ENCODE measurements at regions not wholly inside any gene's neighbourhood (a gene's known extent, or its start where the extent isn't known, plus 50 kb on each side); places are given as distances from the start of the nearest gene placed in this dataset.

DNA sequence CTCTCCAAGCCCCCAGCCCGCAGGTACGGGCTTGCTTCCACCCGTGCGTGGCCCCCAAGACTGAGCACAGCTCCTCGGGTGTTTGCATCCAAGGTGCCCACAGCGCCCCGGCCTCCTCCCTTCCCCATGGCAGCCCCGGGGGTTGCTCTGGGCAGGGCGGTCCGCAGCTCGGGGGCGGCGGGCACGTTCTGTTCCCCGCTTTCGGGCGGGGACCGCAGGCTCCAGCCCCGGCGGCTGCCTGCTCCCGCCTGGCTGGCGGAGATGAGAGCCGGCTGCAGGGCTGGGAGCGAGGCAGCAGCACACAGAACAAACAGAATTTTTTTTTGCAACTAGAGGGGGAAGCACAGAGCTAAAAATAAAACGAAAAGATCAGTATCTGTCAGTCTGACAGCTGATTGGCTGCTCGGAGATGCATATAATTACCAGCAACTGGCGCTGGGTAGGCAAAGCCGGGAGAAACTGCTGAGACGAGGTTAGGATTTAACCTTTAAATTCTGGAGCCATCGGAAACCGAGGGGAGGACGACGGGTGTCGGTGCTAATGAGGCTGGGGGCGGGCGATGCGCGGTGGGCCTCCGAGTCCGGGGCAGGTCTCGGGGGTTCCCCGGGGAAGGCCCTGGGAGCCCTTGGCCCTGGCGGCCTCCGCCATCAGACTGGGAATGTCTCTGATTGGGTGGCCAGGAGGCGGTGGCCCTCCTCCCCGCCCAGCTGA is 142.7 kb upstream of the IER5L start:
- TF ChIP-seq, protein P1, sequence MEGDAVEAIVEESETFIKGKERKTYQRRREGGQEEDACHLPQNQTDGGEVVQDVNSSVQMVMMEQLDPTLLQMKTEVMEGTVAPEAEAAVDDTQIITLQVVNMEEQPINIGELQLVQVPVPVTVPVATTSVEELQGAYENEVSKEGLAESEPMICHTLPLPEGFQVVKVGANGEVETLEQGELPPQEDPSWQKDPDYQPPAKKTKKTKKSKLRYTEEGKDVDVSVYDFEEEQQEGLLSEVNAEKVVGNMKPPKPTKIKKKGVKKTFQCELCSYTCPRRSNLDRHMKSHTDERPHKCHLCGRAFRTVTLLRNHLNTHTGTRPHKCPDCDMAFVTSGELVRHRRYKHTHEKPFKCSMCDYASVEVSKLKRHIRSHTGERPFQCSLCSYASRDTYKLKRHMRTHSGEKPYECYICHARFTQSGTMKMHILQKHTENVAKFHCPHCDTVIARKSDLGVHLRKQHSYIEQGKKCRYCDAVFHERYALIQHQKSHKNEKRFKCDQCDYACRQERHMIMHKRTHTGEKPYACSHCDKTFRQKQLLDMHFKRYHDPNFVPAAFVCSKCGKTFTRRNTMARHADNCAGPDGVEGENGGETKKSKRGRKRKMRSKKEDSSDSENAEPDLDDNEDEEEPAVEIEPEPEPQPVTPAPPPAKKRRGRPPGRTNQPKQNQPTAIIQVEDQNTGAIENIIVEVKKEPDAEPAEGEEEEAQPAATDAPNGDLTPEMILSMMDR (IDR thresholded peaks at IDR 0.05; ENCODE audit: borderline replicate concordance, insufficient read depth, low read depth, low read length) = no peak
- H3K4me3 ChIP-seq (ENCODE audit: low read depth, low read length) = peak overlapping the region; percentile 37

DNA sequence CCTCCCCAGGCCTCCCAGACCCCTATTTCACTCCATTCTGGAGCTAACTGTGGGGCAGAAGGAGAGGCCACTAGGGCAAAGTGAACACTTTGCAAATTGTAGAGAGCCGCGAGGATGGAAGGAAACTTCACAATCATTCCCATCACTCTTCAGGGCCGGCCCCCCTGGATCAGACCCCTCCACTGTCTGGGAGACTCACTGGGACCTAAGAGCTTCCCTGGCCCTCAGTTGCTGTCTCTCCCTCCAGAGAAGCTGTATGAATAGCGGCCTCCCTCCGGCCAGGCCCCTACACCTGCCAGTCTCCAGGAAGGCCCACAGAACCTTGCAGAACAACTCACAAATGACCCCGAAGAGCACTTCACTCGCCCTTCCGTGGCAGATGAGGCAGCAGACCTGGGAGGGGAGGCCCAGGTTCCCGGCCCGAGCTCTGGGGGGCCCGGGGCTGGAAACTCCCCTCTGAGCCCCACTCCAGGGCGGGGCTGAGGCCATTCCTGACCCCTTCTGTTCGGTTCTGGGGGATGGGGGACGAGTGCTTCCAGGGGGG is 141.9 kb upstream of the IER5L start:
- TF ChIP-seq, protein P1 (IDR thresholded peaks at IDR 0.05; ENCODE audit: borderline replicate concordance, insufficient read depth, low read depth, low read length) = no peak
- peak overlapping the region; percentile 37 for H3K4me3 ChIP-seq (ENCODE audit: low read depth, low read length)

GRCh38 chr9:129319076-129319937 is 141.2 kb upstream of the IER5L start:
- H3K4me3 ChIP-seq (ENCODE audit: low read depth, low read length) = no peak overlapping the region
- TF ChIP-seq, protein P1 (IDR thresholded peaks at IDR 0.05; ENCODE audit: borderline replicate concordance, insufficient read depth, low read depth, low read length) = no peak

- no peak overlapping the region for H3K4me3 ChIP-seq (ENCODE audit: low read depth, low read length)
- TF ChIP-seq, protein P1 (IDR thresholded peaks at IDR 0.05; ENCODE audit: borderline replicate concordance, insufficient read depth, low read depth, low read length) = no peak
These were observed 140.3 kb upstream of the IER5L start for GRCh38 chr9:129318121-129319075.

DNA sequence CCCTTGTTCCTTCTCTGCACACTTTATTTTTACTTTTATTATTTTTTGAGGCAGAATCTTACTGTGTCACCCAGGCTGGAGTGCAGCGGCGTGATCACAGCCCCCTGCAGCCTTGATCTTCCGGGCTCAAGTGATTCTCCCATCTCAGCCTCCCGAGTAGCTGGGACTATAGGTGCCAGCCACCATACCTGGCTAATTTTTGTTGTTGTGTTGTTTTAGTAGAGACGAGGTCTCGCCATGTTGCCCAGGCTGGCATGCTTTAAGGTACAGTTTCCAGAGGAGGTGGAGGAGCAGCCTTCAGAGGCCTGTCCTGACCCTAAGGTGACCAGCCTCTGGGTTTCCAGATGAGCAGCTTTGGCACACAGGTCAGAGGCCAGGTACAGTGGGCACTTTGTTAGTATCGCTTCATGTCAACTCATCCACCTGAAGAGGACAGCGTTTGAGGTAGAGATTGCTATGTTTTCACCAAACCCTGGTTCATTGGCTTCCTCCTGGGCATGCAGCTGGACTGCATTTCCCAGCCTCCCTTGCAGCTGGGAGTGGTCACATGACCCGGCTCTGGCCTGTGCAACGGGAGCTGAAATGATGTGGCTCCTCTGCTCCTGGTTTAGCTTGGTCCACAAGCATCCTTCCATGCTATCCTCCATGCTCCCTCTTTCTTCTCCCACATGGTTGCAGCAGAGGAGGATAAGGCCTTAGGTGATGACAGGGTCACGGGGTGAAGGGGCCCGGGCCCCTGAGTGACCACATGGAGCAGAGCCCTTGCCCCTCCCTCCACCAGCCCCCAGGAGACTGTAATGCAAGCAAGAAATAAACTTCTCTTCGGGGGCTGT is 139.3 kb upstream of the IER5L start:
- H3K4me3 ChIP-seq (ENCODE audit: low read depth, low read length) = no peak overlapping the region
- TF ChIP-seq, protein P1 (IDR thresholded peaks at IDR 0.05; ENCODE audit: borderline replicate concordance, insufficient read depth, low read depth, low read length) = no peak
